GM12872 (cell line): ENCODE measurements at regions not wholly inside any gene's neighbourhood (a gene's known extent, or its start where the extent isn't known, plus 50 kb on each side); places are given as distances from the start of the nearest gene placed in this dataset.

Source experiments
- CTCF ChIP-seq: IDR thresholded peaks from 3 replicates; pipeline ENCODE4 v1.5.1; 2011; ENCODE audit warnings: low read depth, mild to moderate bottlenecking, low read length, moderate library complexity; ENCODE audit not compliant: insufficient read depth

- no peak for TF ChIP-seq CTCF
Measured at GRCh38 chr16:80230328-80231120, 310.3 kb upstream of the DYNLRB2 start.

GRCh38 chr16:80226499-80226898 is 314.3 kb upstream of the DYNLRB2 start:
- no peak for TF ChIP-seq CTCF

- no peak for TF ChIP-seq CTCF
Measured at GRCh38 chr16:80210787-80211186, 330.0 kb upstream of the DYNLRB2 start.

- no peak for TF ChIP-seq CTCF
Measured at GRCh38 chr16:80208743-80209142, 332.1 kb upstream of the DYNLRB2 start.

GRCh38 chr16:80208015-80208414 is 332.8 kb upstream of the DYNLRB2 start:
- TF ChIP-seq CTCF: no peak

- no peak for TF ChIP-seq CTCF
Measured at GRCh38 chr16:80203821-80204220, 337.0 kb upstream of the DYNLRB2 start.

GRCh38 chr16:80202831-80203413 is 337.9 kb upstream of the DYNLRB2 start:
- TF ChIP-seq CTCF: no peak
